ENCODE measurements at regions not wholly inside any gene's neighbourhood (a gene's known extent, or its start where the extent isn't known, plus 50 kb on each side); places are given as distances from the start of the nearest gene placed in this dataset.

DNA sequence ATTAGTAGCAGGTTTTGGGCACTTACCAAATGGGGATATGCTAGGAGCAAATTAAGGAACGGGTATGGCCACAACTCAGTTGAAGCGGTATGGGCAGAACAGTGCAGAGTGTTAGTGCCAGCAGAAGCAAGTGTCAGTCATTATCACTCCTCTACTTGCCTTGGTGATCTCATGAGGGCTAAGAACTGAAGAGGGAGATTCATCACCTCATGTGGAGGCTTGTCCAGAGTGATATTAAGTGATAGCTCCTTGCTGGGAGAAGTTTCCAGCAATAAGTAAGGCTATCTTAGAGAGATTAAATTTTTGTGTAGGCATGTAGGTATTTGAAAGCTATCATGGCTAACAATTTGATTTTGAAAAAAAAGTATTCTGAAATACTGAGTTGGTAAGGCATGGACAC lies 615.4 kb upstream of the SMIM31 start:
- TF ChIP-seq, protein P1, sequence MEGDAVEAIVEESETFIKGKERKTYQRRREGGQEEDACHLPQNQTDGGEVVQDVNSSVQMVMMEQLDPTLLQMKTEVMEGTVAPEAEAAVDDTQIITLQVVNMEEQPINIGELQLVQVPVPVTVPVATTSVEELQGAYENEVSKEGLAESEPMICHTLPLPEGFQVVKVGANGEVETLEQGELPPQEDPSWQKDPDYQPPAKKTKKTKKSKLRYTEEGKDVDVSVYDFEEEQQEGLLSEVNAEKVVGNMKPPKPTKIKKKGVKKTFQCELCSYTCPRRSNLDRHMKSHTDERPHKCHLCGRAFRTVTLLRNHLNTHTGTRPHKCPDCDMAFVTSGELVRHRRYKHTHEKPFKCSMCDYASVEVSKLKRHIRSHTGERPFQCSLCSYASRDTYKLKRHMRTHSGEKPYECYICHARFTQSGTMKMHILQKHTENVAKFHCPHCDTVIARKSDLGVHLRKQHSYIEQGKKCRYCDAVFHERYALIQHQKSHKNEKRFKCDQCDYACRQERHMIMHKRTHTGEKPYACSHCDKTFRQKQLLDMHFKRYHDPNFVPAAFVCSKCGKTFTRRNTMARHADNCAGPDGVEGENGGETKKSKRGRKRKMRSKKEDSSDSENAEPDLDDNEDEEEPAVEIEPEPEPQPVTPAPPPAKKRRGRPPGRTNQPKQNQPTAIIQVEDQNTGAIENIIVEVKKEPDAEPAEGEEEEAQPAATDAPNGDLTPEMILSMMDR (conservative IDR thresholded peaks at IDR 0.05) = no peak
- Histone ChIP-seq H3K23me2 (ENCODE audit: insufficient read length, low read depth, low read length, poor library complexity, severe bottlenecking) (no peaks in the 10 kb centered on the region), H4K8ac (replicated peaks; ENCODE audit: insufficient read length, low read depth, low read length) (no peak overlapping the region), H3K4me1 (ENCODE audit: insufficient read depth, low read length) (no peaks in the 10 kb centered on the region; the same call in 1 of the 2 replicates), H3K18ac (ENCODE audit: insufficient read length, low read depth, low read length) (no peak overlapping the region), H3K56ac (ENCODE audit: insufficient read length, low read depth, low read length) (no peak overlapping the region), H3K27ac (ENCODE audit: insufficient read length, low read depth, low read length) (no peak overlapping the region), H3T11ph (ENCODE audit: low read length) (no peak overlapping the region), H4K5ac (ENCODE audit: insufficient read length, low read depth, low read length) (no peak overlapping the region), H2AK5ac (ENCODE audit: insufficient read length, low read length) (no peak overlapping the region), H3K14ac (ENCODE audit: insufficient read depth, low read length) (no peak overlapping the region), H4K20me1 (ENCODE audit: control insufficient read depth, insufficient read depth, insufficient read length) (no peaks in the 10 kb centered on the region), H2AFZ (ENCODE audit: low read length) (no peak overlapping the region), H3K9me3 (ENCODE audit: control insufficient read depth, low read depth, low read length) (no peaks in the 10 kb centered on the region), H3K79me2 (ENCODE audit: insufficient read depth, low read length) (no peaks in the 10 kb centered on the region), H3K27me3 (ENCODE audit: insufficient read depth, low read length) (no peaks in the 10 kb centered on the region), H3K4ac (ENCODE audit: low read depth, low read length) (no peak overlapping the region), H3K79me1 (ENCODE audit: insufficient read depth, low read depth, low read length, poor library complexity, severe bottlenecking) (no peaks in the 10 kb centered on the region), H3K23ac (ENCODE audit: insufficient read length, low read depth, low read length) (no peak overlapping the region), H2BK20ac (ENCODE audit: low read depth, low read length, poor library complexity, severe bottlenecking) (no peak overlapping the region), H2BK12ac (ENCODE audit: insufficient read length, low read depth, low read length) (no peak overlapping the region), H3K9ac (ENCODE audit: extremely low read depth, insufficient read length, low read length) (no peak overlapping the region), H4K91ac (ENCODE audit: insufficient read length, low read depth, low read length) (no peak overlapping the region), H2BK120ac (ENCODE audit: low read depth, low read length, poor library complexity, severe bottlenecking) (no peak overlapping the region), H2BK15ac (ENCODE audit: low read depth, low read length) (peak overlapping the region; percentile 68; the same call in 1 of the 2 replicates), H3K4me2 (ENCODE audit: insufficient read depth, insufficient read length, low read length) (no peak overlapping the region), H2BK5ac (ENCODE audit: insufficient read length, low read length) (no peak overlapping the region)
- Mint-ChIP-seq H3K9me3 (peaks cover 6% of the 10 kb centered on the region in 2 experiments; a peak in 4 of 5 replicates), H3K27me3 (ENCODE audit: low read depth) (no peaks in the 10 kb centered on the region), H3K4me1 (peaks cover 13 to 16% of the 10 kb centered on the region in 2 experiments), H3K27ac (no peak overlapping the region), H3K4me3 (no peak overlapping the region), H3K36me3 (ENCODE audit: insufficient read depth in 1 of 3, low read depth in 3 of 3) (peaks cover 0 to 9% (median 0%) of the 10 kb centered on the region in 3 experiments; a peak in 3 of 7 replicates)
- no peak for DNase-seq
- WGBS (ENCODE audit: extremely low coverage, insufficient read length, low lambda C conversion rate) = no CpG with 5 or more reads among the region's 2 CpGs
